GM18870 (cell line): ENCODE measurements at regions not wholly inside any gene's neighbourhood (a gene's known extent, or its start where the extent isn't known, plus 50 kb on each side); places are given as distances from the start of the nearest gene placed in this dataset.
"Not testable (repeated sequence)": the region's sequence is repeated elsewhere in the genome, so short reads cannot be mapped to it uniquely, and the experiment has no call there.

Source experiments
- ATAC-seq: cut with Tn5 transposase; IDR thresholded peaks from one replicate; pipeline ENCODE4 v1.9.1; 2021; ENCODE audit warnings: moderate library complexity; ENCODE audit not compliant: unreplicated experiment

GRCh38 chr3:153369561-153370374, 207.7 kb downstream of the RAP2B start:
- no peak for ATAC-seq

GRCh38 chr3:153370680-153371079, 208.7 kb downstream of the RAP2B start:
- ATAC-seq = no peak

DNA sequence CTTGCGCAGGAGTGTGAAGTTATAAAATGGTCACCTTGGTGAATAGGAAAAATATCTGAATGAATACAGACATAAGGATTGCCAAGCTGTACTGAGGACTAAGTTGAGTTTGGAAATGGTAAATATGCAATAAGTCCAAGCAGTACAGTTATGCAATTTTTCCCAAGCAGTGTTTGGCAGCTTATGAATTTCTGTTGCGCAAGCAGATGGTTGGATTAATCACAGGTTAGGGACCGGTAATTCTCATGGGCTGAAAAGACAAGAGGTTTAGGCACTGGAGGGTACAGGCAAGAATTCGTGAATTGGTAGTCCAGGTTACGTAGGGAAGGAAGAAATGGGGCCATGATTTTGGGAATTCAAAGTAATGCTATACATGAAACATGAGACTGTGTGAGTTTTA, 210.3 kb downstream of the RAP2B start:
- ATAC-seq = no peak

DNA sequence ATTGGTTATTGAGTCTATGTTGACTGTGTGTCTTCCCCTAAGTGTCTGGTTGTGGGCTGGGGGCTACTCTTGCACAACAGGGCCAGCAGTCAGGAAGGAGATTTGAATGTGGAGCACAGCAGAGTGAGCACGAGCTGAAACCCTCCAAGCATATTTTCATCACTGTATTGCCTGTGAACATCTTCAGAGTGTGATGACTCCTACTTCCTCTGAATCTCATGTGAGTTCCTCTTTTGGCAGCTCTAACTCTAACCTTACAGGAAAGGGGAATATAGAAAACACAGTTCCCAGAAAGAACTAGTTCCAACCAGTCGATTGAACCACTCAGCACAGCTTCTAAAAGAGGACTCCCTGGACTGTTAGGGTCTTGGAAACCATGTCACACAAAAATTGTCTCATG, 211.6 kb downstream of the RAP2B start:
- no peak for ATAC-seq

GRCh38 chr3:153378366-153378765, 216.3 kb downstream of the RAP2B start:
- not testable (repeated sequence) for ATAC-seq

GRCh38 chr3:153379516-153379915, 217.5 kb downstream of the RAP2B start:
- ATAC-seq = no peak

DNA sequence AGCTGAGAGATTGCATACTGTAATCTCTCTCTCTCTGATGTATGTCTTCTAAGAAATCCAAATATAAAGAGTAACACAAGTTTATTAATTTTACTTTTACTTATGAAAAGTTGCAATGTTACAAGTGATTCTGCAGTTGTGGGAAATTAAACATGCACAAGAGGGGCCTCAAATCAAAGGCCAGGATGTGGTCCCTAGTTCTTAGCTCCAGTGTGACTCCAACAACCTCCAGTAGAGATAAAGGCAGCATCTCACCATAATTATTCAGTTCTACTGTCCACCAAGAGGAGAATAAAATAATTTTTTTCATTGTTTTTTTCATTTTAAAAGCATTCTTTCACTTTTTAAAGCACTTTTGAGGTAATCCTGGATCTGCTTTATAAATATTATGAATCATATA, 223.3 kb downstream of the RAP2B start:
- no peak for ATAC-seq

DNA sequence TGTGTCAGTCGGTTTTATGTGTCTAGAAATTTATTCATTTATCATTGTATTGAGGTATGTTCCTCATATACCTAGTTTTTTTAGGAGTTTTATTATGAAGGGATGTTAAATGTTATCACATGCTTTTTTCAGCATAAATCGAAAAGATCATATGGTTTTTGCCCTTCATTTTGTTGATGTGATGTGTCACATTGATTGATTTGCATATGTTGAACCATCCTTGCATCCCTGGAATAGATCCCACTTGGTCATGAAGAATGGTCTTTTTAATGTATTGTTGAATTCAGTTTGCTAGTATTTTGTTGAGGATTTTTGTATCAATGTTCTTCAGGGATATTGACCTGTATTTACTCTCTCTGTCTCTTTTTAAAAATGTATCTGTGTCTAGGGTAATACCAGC, 230.3 kb downstream of the RAP2B start:
- ATAC-seq = no peak

DNA sequence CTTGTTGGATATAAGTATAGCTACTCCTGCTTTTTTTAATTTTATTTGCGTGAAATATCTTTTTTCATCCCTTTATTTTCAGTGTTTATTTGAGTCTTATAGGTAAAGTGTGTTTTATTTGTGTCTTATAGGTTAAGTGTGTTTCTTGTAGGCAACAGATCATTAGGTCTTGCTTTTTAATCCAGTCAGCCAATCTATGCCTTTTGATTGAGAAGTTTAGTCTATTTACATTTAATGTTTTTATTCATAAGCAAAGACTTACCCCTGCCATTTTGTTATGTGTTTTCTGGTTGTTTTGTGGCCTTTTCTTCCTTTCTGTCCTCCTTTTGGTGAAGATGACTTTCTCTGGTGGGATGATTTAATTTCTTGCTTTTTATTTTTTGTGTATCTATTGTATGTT, 232.0 kb downstream of the RAP2B start:
- no peak for ATAC-seq

DNA sequence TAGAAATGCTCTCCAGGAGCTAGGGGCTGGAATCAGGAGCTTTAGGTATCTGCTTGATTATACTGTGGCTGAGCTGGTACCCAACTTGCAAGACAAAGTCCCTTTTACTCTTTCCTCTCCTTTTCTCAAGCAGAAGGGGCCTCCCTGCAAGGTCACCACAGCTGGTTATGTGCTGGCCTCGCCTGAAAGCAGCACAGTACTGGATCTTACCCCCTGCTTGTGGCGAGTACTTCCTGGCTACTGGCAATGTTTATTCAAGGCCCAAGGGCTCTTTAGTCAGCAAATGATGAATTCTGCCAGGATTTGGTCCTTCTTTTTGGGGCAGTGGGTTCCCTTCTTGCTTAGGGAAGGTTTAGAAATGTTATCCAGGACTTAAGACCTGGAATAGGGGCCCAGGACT, 234.6 kb downstream of the RAP2B start:
- no peak for ATAC-seq

DNA sequence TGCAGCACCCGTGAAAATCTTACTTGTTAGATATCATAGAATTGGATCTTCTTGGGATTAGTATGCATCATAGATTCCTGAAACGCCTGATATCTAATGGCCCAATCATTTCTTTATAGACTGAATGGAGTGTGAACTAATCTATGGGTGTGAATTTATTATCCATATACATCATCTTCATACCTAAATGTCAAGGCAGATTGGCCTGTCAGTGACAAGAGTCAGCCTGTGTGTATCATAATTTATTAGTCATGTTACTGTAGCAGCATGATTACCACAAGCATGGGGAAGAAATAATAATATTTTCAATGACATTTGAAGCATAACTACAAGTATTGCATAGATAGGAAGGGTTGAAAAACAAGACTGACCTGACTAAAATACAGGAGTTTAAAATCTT, 235.8 kb downstream of the RAP2B start:
- ATAC-seq = no peak

DNA sequence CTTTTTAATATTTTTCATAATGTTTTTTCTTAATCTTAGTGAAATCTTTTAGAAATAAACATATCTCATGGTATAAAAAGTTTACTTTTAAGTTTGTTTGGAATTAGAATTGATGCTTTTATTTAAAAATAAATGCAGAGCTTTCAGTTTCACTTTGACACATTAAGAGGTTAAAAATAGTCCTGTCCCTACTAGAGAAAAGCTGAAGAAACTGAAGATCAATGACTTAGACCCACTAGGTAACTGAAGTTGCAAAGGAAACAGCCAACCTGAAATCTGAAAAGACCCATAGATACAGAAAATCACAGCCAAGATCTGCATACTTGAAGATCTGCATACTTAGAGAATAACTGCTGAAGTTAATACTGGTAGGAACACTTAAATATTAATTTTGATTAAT, 237.6 kb downstream of the RAP2B start:
- peak; percentile 93 for ATAC-seq

GRCh38 chr3:153400641-153401040, 238.6 kb downstream of the RAP2B start:
- ATAC-seq = no peak

GRCh38 chr3:153404157-153404556, 242.1 kb downstream of the RAP2B start:
- no peak for ATAC-seq

GRCh38 chr3:153405320-153405719, 243.3 kb downstream of the RAP2B start:
- ATAC-seq = not testable (repeated sequence)

DNA sequence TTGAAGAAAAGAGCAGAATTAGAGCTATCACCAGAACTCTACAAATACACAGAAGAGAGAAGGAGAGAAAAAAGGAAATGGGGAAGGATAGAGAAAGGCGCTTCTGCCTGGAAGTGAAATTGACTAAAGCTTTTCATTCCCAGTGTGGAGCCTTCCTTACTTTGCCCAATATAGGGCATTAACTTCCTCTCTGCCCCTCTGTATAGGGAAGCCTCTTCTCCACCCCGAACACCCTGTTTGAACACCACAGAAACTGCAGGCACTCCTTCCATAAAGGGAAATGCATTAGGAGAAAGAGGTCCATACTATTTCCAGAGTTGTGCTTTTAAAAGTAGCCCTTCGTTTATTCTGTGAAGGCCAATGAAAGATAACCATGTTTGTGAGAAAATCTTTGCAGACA, 248.5 kb downstream of the RAP2B start:
- no peak for ATAC-seq

DNA sequence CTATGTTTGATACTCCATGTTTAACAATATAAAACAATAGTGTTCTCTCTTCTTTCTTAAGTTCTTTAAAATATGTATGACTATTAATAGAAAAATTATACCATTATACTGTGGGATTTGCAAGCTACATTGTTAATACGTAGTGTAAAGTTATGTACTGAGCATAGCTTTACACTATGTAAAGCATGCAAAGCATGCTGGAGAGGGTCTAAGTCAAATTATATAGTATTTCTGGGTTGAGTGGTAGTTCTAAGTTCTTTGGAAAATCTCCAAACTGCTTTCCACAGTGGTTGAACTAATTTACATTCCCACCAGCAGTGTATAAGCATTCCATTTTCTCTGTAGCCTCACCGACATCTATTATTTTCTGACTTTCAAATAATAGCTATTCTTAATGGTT, 253.0 kb downstream of the RAP2B start:
- no peak for ATAC-seq

DNA sequence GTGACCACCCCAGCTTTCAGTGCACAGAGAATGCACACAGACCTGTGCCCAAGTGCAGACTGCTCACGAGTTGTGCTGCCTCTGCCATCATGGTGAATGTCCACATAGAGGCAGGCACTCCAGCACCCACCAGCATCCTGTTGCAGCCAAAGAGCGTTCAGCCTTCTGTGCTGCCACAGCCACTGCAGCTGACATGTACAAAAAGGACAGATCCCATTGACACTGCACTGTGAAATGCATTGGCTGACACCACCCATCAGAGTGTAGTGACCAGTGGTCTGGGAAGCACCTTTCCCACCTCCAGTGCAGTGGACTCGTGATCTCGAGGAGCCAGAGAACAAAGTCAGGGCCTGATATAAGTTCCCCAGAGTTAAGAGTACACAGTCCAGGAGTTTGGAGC, 260.3 kb downstream of the RAP2B start:
- ATAC-seq = no peak

DNA sequence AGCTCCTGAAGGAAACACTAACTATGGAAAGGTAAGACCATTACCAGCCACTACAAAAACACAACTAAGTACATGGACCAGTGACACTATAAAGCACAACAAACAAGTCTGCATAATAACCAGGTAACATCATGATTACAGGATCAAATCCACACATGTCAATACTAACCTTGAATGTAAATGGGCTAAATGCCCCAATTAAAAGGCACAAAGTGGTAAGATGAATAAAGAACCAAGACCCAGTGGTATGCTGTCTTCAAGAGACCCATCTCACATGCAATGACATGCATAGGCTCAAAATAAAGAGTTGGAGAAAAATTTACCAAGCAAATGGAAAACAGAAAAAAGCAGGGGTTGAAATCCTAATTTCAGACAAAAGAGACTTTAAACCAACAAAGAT, 261.8 kb downstream of the RAP2B start:
- ATAC-seq = not testable (repeated sequence)

DNA sequence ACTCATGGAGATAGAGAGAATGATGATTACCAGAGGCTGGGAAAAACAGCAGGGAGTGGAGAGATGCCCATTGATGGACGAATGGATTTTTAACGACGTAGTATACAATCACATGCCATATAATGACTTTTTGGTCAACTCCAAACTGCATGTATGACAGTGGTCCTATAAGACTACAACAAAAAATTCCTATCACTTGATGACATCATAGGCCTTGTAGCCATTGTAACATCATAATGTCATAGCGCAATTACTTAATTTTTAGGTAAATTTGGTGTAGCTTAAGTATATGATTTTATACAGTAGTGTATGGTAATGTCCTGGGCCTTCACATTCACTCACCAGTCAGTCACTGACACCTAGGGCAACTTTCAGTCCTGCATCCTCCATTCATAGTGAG, 264.3 kb downstream of the RAP2B start:
- ATAC-seq = no peak

GRCh38 chr3:153426803-153427202, 264.8 kb downstream of the RAP2B start:
- no peak for ATAC-seq

- no peak for ATAC-seq
Measured at GRCh38 chr3:153429821-153430220, 267.8 kb downstream of the RAP2B start.

DNA sequence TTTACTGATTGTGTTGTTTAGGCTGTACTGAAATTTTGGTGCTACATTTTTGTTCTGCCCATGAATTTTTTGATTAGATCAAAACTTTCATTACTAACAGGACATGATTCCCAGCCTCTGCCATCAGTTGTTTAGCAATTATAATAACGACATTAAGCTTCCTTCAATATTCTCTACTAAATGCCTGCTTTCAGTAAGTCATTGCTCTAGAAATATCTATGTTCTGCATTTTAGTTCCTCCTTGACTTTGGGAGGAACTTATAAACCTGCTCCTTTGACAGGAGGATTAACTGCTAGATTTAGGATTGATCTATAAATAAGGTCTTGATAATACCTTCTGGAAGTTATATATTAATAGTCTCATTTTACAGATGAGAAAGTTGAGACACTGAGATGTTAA, 269.1 kb downstream of the RAP2B start:
- no peak for ATAC-seq
